Duodenal mucosa (tissue), 2 donors: ENCODE measurements at regions not wholly inside any gene's neighbourhood (a gene's known extent, or its start where the extent isn't known, plus 50 kb on each side); places are given as distances from the start of the nearest gene placed in this dataset.

Experiments
- H3K27ac ChIP-seq: one replicate; pipeline ENCODE4 v1.7.0; 2013; ENCODE audit warnings: low read depth, low read length
- H3K27me3 ChIP-seq, 2 donors: one replicate each; pipeline ENCODE4 v1.7.0; 2013; ENCODE audit warnings: low read length in 2 of 2, control low read depth in 1 of 2; ENCODE audit not compliant: insufficient read depth in 2 of 2, control insufficient read depth in 1 of 2
- H3K36me3 ChIP-seq, 2 donors: one replicate each; pipeline ENCODE4 v1.7.0; 2013; ENCODE audit warnings: low read length in 2 of 2, control low read depth in 1 of 2; ENCODE audit not compliant: insufficient read depth in 2 of 2, control insufficient read depth in 1 of 2
- H3K4me1 ChIP-seq, 2 donors: one replicate each; pipeline ENCODE4 v1.7.0; 2013; ENCODE audit warnings: low read length in 2 of 2, control low read depth in 1 of 2; ENCODE audit not compliant: insufficient read depth in 2 of 2, control insufficient read depth in 1 of 2
- H3K4me3 ChIP-seq, 2 donors: one replicate each; pipeline ENCODE4 v1.7.0; 2013; ENCODE audit warnings: low read length in 2 of 2, low read depth in 1 of 2
- H3K9ac ChIP-seq, 2 donors: one replicate each; pipeline ENCODE4 v1.7.0; 2013; ENCODE audit warnings: low read length in 2 of 2, low read depth in 1 of 2
- H3K9me3 ChIP-seq, 2 donors: one replicate each; pipeline ENCODE4 v1.7.0; 2013; ENCODE audit warnings: low read length in 2 of 2, control low read depth in 1 of 2; ENCODE audit not compliant: control insufficient read depth in 1 of 2

DNA sequence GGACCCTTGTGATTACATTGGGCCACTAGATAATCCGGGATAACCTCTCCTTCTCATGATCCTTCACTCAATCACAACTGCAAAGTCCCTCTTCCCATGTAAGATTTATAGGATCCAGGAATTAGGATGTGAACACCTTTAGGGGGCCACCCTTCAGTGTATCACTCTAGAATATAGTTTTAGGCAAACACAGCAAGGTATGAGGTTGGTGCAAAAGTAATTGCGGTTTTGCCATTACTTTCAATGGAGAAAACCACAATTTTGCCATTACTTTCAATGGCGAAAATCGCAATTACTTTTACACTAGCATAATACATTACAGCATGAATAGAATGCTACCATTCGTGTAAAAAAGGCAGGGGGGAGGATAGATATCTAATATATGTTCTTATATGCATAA lies 104.0 kb downstream of the BAMBI start:
- no peaks in the 10 kb centered on the region for H3K36me3 ChIP-seq
- H3K27ac ChIP-seq, result no peak overlapping the region
- no peaks in the 10 kb centered on the region for H3K4me1 ChIP-seq
- H3K4me3 ChIP-seq, result no peak overlapping the region
- H3K9me3 ChIP-seq, result no peaks in the 10 kb centered on the region
- no peak overlapping the region for H3K9ac ChIP-seq
- H3K27me3 ChIP-seq, result no peaks in the 10 kb centered on the region

GRCh38 chr10:28783087-28783486 lies 105.8 kb downstream of the BAMBI start:
- Histone ChIP-seq H3K27ac (no peak overlapping the region), H3K4me3 (no peak overlapping the region), H3K9ac (no peak overlapping the region), H3K4me1 (no peaks in the 10 kb centered on the region), H3K27me3 (no peaks in the 10 kb centered on the region), H3K9me3 (no peaks in the 10 kb centered on the region), H3K36me3 (no peaks in the 10 kb centered on the region)

DNA sequence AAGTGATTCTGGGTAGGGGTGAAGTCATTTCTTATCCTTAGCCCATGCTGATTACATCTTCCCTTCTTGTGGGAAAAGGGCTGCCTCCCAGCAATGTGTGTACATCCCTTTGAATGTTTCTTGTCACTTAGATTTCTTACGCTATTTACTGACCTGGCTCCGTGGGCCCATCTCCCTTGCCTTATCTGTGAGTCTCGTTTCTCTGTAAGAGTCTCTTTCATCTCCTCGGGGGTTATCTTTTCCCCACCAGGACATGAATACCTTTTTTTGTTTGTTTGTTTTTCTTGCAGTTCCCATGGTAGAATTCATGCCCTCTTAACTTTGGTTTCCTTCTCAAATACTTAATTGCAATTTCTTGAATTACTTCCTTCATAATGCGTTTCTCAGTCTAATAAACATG lies 107.7 kb downstream of the BAMBI start:
- H3K4me3 ChIP-seq, result no peak overlapping the region
- no peaks in the 10 kb centered on the region for H3K4me1 ChIP-seq
- H3K9ac ChIP-seq, result no peak overlapping the region
- no peaks in the 10 kb centered on the region for H3K9me3 ChIP-seq
- H3K36me3 ChIP-seq, result no peaks in the 10 kb centered on the region
- H3K27ac ChIP-seq, result no peak overlapping the region
- no peaks in the 10 kb centered on the region for H3K27me3 ChIP-seq

DNA sequence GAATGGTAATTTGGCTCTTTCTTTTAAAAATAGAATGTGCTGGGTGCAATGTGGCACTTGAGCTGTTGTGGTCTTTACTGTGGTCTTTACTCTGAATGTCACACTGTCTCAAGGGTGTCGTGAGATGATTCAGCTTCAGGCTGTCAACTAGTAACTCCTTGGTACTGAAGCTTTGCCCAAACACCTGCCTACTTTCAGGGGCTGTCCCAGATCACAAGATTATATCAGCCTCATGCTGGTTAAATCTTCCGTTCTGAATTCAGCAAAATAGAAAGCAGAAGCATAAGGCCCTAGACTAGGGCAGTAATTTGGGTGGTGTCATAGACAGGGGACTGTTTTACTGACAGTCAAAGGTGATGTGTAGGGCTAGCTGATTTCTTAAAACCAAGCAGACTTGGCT lies 110.9 kb downstream of the BAMBI start:
- no peak overlapping the region for H3K27ac ChIP-seq
- no peak overlapping the region for H3K4me3 ChIP-seq
- H3K27me3 ChIP-seq, result no peaks in the 10 kb centered on the region
- H3K9me3 ChIP-seq, result no peaks in the 10 kb centered on the region
- H3K36me3 ChIP-seq, result no peaks in the 10 kb centered on the region
- no peak overlapping the region for H3K9ac ChIP-seq
- no peaks in the 10 kb centered on the region for H3K4me1 ChIP-seq

DNA sequence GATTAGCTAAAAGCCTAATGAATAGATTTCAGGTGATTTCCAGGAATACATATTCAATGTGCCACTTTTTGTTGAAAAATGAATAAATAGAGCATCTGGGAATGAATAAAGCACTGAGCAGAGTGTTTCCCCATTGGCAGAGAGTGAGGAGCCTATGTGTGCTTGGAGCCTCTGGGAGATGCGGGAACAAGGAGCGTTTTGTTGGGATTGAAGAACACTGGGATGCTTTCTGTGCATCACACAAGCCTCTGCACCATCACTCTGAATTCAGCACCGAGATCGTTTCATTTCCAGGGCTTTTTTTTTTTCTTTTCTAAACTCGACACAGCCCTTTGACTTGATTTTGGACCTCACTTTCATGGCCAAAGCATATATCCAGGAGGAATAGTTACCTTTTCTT lies 111.4 kb downstream of the BAMBI start:
- no peak overlapping the region for H3K9ac ChIP-seq
- H3K9me3 ChIP-seq, result no peaks in the 10 kb centered on the region
- no peak overlapping the region for H3K4me3 ChIP-seq
- no peak overlapping the region for H3K27ac ChIP-seq
- no peaks in the 10 kb centered on the region for H3K4me1 ChIP-seq
- no peaks in the 10 kb centered on the region for H3K27me3 ChIP-seq
- no peaks in the 10 kb centered on the region for H3K36me3 ChIP-seq

- Histone ChIP-seq H3K27me3 (no peaks in the 10 kb centered on the region), H3K9me3 (no peaks in the 10 kb centered on the region), H3K27ac (no peak overlapping the region), H3K4me1 (no peaks in the 10 kb centered on the region), H3K4me3 (no peak overlapping the region), H3K36me3 (no peaks in the 10 kb centered on the region), H3K9ac (no peak overlapping the region)
Measured at GRCh38 chr10:28790146-28790545, 112.8 kb downstream of the BAMBI start.

GRCh38 chr10:28793482-28793881 lies 116.2 kb downstream of the BAMBI start:
- Histone ChIP-seq H3K36me3 (no peaks in the 10 kb centered on the region), H3K27me3 (no peaks in the 10 kb centered on the region), H3K9ac (no peak overlapping the region), H3K9me3 (no peaks in the 10 kb centered on the region), H3K4me3 (no peak overlapping the region), H3K27ac (no peak overlapping the region), H3K4me1 (no peaks in the 10 kb centered on the region)

DNA sequence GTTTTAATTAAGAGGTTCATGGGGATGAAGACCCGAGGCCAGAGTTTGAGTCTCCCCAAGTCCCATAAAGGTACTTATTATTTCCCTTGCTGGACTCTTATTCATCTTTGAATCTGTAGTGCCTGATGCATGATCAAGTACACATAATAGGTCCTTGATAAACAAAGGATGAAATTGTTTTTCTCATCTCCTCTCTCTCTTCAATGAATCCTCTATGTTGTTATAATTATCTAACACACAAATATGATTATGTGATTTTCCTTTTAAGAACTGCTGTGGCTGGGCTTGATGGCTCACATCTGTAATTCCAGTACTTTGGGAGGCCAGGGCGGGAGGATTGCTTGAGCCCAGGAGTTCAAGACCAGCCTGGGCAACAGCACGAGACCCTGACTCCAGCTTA lies 117.7 kb downstream of the BAMBI start:
- Histone ChIP-seq H3K9me3 (no peaks in the 10 kb centered on the region), H3K27ac (no peak overlapping the region)

DNA sequence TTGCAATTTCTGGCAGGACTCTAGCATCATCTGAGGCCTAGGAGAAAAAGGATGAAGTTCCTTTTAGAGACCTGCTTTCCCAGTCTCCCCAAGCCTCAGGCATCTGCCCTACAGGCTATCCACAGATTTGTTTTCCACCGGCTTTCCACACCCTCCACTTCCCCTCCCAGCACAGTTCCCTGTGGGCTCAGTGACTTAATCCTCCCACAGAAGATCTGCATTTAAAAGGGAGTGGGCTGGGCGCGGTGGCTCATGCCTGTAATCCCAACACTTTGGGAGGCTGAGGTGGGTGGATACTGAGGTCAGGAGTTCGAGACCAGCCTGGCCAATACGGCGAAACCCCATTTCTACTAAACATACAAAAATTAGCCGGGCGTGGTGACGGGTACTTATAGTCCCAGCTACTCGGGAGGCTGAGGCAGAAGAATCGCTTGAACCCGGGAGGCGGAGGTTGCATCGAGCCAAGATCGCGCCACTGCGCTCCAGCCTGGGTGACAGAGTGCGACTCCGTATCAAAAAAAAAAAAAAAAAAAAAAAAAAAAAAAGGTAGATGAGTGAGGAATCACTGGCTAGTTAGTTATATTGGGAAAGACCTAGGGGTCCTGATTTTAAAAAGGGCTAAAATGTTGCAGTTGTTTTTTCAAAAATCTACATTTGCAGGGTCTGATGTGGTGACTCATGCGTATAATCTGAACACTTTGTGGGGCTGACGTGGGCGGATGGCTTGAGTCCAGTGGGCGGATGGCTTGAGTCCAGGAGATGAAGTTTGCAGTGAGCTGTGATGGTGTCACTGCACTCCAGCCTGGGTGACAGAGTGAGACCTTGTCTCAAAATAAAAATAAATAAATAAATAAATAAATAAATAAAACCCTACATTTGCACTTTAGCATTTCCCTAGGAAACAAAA lies 119.5 kb downstream of the BAMBI start:
- H3K9ac ChIP-seq, result no peak overlapping the region
- no peaks in the 10 kb centered on the region for H3K9me3 ChIP-seq
- H3K27me3 ChIP-seq, result peaks cover 0 to 3% of the 10 kb centered on the region in 2 donors
- no peaks in the 10 kb centered on the region for H3K36me3 ChIP-seq
- no peak overlapping the region for H3K27ac ChIP-seq
- H3K4me1 ChIP-seq, result no peaks in the 10 kb centered on the region
- H3K4me3 ChIP-seq, result no peak overlapping the region

More for the DNA sequence above, 117.7 kb downstream of the BAMBI start:
- no peaks in the 10 kb centered on the region for H3K4me1 ChIP-seq
- no peaks in the 10 kb centered on the region for H3K27me3 ChIP-seq
- H3K4me3 ChIP-seq, result no peak overlapping the region
- no peaks in the 10 kb centered on the region for H3K36me3 ChIP-seq
- H3K9ac ChIP-seq, result no peak overlapping the region

DNA sequence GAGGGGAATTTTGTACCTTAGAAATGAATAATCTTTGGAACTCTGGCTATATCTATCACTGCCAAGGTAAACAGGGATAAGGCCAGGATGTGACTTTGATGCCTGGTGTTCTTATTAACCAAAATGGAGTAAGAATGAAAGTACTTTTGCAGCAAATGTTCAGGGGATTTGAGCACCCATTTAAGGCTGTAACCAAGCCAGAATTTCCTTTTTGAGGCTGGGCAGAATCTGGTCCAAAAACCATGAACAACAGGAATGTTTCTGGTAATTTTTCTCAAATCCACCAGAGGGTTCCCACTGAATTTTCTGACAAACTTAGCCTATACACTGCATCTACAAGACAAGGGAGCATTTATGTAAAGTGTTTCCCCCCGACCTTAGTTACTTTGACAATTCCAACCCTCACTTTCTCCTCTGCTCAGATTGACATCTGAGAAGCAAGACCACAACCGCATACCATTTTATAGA lies 120.6 kb downstream of the BAMBI start:
- H3K9ac ChIP-seq, result no peak overlapping the region
- no peaks in the 10 kb centered on the region for H3K36me3 ChIP-seq
- H3K4me3 ChIP-seq, result no peak overlapping the region
- no peaks in the 10 kb centered on the region for H3K4me1 ChIP-seq
- peaks cover 0 to 3% of the 10 kb centered on the region in 2 donors for H3K27me3 ChIP-seq
- H3K9me3 ChIP-seq, result no peaks in the 10 kb centered on the region
- no peak overlapping the region for H3K27ac ChIP-seq
